GM12875 (cell line): ENCODE measurements at regions not wholly inside any gene's neighbourhood (a gene's known extent, or its start where the extent isn't known, plus 50 kb on each side); places are given as distances from the start of the nearest gene placed in this dataset.
"Not testable (repeated sequence)": the region's sequence is repeated elsewhere in the genome, so short reads cannot be mapped to it uniquely, and the experiment has no call there.

ENCODE experiments used
- H3K4me3 ChIP-seq: one replicate; pipeline ENCODE4 v1.5.1; 2011; ENCODE audit warnings: low read depth, low read length, control low read depth
- CTCF ChIP-seq: IDR thresholded peaks from 2 replicates; pipeline ENCODE4 v1.5.1; 2011; ENCODE audit warnings: low read depth, mild to moderate bottlenecking, control low read depth, inconsistent platforms, low read length, moderate library complexity, borderline replicate concordance; ENCODE audit not compliant: insufficient read depth

GRCh38 chr18:55737266-55737665, 149.3 kb upstream of the TCF4 start:
- no peak for TF ChIP-seq CTCF
- H3K4me3 ChIP-seq: no peak overlapping the region

GRCh38 chr18:55735969-55736368, 148.0 kb upstream of the TCF4 start:
- no peak for TF ChIP-seq CTCF
- H3K4me3 ChIP-seq: no peak overlapping the region

GRCh38 chr18:55735199-55735855, 147.3 kb upstream of the TCF4 start:
- TF ChIP-seq CTCF: no peak
- no peak overlapping the region for H3K4me3 ChIP-seq

GRCh38 chr18:55732227-55733106, 144.5 kb upstream of the TCF4 start:
- no peak overlapping the region for H3K4me3 ChIP-seq
- no peak for TF ChIP-seq CTCF

DNA sequence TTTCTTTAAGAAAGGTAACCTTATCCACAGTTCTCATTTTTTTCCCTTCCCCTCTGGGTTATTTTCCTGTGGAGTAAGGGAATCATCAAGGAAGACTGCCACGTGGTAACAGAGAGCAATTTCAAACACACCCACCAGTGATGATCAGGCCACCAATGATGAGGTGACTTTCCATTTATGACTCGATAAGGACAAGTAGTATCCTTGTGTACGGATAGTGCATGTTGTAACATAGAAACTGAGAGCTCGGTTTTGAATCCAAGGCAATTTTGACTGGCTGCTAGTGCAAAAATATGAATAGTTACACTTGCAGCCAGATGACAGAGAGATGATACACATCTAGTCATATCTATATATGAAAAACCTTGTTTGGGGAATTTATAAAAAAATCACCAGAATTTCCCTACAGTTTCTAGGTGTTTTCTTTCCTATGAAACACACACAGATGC, 143.6 kb upstream of the TCF4 start:
- no peak for TF ChIP-seq CTCF
- no peak overlapping the region for H3K4me3 ChIP-seq

GRCh38 chr18:55721006-55721405, 133.0 kb upstream of the TCF4 start:
- H3K4me3 ChIP-seq: not testable (repeated sequence)

GRCh38 chr18:55713707-55714106, 125.7 kb upstream of the TCF4 start:
- TF ChIP-seq CTCF: no peak
- H3K4me3 ChIP-seq: no peak overlapping the region
